ENCODE measurements at regions not wholly inside any gene's neighbourhood (a gene's known extent, or its start where the extent isn't known, plus 50 kb on each side); places are given as distances from the start of the nearest gene placed in this dataset.

DNA sequence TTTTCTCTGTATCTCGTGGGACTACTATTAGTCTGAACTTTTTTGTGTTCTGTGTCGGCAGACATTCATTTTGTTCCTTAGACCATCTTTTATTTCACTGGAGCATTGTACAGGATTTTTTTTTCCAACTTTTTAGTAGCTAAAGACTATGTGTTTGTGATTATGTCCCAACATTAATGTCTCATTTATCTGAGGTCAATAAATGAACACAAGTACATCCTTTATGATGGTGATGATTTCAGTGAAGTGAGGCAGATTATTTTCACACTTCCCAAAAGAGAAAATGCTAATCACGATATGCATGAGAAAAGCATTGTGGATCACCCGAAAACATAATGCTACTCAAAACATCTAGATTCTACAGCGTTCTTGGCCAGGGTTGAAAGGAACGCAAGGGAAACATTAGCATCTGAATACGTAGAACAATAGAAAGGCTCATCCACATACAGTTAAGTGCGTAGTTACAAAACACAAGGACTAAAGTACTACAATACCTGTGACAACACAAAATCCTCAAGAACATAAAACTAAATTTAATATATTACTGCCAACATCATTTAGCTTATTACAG lies 981.7 kb upstream of the NCAM2 start:
- no peak for TF ChIP-seq POLR2A (IDR thresholded peaks at IDR 0.05)
- TF ChIP-seq, protein P1, sequence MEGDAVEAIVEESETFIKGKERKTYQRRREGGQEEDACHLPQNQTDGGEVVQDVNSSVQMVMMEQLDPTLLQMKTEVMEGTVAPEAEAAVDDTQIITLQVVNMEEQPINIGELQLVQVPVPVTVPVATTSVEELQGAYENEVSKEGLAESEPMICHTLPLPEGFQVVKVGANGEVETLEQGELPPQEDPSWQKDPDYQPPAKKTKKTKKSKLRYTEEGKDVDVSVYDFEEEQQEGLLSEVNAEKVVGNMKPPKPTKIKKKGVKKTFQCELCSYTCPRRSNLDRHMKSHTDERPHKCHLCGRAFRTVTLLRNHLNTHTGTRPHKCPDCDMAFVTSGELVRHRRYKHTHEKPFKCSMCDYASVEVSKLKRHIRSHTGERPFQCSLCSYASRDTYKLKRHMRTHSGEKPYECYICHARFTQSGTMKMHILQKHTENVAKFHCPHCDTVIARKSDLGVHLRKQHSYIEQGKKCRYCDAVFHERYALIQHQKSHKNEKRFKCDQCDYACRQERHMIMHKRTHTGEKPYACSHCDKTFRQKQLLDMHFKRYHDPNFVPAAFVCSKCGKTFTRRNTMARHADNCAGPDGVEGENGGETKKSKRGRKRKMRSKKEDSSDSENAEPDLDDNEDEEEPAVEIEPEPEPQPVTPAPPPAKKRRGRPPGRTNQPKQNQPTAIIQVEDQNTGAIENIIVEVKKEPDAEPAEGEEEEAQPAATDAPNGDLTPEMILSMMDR (IDR thresholded peaks at IDR 0.05) = no peak
